Endothelial cell of umbilical vein (primary cell): ENCODE measurements at regions not wholly inside any gene's neighbourhood (a gene's known extent, or its start where the extent isn't known, plus 50 kb on each side); places are given as distances from the start of the nearest gene placed in this dataset.

ENCODE experiments used
- EZH2 ChIP-seq: IDR thresholded peaks from 2 replicates; pipeline ENCODE4 v1.6.1; 2012; ENCODE audit warnings: borderline replicate concordance, low read depth, mild to moderate bottlenecking, moderate library complexity, low read length, inconsistent platforms; ENCODE audit not compliant: severe bottlenecking
- POLR2A ChIP-seq: IDR thresholded peaks from 2 replicates; pipeline ENCODE4 v1.6.1; 2012; ENCODE audit warnings: low read depth, mild to moderate bottlenecking, control low read depth, low read length
- POLR2AphosphoS5 ChIP-seq: IDR thresholded peaks from 2 replicates; pipeline ENCODE4 v1.6.1; 2012; ENCODE audit warnings: low read depth, mild to moderate bottlenecking, control low read depth, low read length, moderate library complexity; ENCODE audit not compliant: insufficient read depth
- TF ChIP-seq, protein P1 (sequence below), 2 donors: IDR thresholded peaks; 1 replicate in 1 of 2; 2 replicates in 1 of 2; pipeline ENCODE4 v1.5.1; 2011; ENCODE audit warnings: low read length in 2 of 2, mild to moderate bottlenecking in 2 of 2, moderate library complexity in 2 of 2, control low read depth in 1 of 2, inconsistent platforms in 1 of 2, low read depth in 1 of 2; ENCODE audit not compliant: insufficient read depth in 1 of 2; ENCODE audit errors: extremely low read depth in 1 of 2

DNA sequence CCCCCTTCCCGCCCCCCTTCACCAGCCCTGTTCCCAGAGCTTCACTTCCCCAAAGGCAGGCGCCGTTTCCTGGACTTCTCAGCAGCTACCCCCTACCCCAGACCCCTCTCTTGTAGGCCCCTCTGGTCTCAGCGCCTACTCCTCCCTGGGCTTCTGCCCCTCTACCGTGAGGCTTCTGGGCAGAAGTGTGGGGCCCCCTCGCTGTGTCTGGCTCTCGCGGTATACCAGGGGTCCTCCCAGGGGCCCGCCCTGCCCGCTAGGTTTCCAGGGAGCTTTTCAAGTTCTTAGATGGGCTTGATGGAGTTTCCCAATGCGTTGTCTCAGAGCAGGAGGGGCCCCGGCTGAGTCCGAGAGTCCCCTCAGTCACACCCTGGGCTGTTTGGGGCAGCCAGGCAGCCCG, 247.1 kb downstream of the SEC14L1 start:
- TF ChIP-seq, protein P1, sequence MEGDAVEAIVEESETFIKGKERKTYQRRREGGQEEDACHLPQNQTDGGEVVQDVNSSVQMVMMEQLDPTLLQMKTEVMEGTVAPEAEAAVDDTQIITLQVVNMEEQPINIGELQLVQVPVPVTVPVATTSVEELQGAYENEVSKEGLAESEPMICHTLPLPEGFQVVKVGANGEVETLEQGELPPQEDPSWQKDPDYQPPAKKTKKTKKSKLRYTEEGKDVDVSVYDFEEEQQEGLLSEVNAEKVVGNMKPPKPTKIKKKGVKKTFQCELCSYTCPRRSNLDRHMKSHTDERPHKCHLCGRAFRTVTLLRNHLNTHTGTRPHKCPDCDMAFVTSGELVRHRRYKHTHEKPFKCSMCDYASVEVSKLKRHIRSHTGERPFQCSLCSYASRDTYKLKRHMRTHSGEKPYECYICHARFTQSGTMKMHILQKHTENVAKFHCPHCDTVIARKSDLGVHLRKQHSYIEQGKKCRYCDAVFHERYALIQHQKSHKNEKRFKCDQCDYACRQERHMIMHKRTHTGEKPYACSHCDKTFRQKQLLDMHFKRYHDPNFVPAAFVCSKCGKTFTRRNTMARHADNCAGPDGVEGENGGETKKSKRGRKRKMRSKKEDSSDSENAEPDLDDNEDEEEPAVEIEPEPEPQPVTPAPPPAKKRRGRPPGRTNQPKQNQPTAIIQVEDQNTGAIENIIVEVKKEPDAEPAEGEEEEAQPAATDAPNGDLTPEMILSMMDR (IDR thresholded peaks at IDR 0.05; ENCODE audit: extremely low read depth in 1 of 2, insufficient read depth in 1 of 2, low read depth in 1 of 2, low read length in 2 of 2), result no peak
- TF ChIP-seq EZH2 (no peak), POLR2A (no peak), POLR2AphosphoS5 (no peak)
